ENCODE measurements at regions not wholly inside any gene's neighbourhood (a gene's known extent, or its start where the extent isn't known, plus 50 kb on each side); places are given as distances from the start of the nearest gene placed in this dataset.

DNA sequence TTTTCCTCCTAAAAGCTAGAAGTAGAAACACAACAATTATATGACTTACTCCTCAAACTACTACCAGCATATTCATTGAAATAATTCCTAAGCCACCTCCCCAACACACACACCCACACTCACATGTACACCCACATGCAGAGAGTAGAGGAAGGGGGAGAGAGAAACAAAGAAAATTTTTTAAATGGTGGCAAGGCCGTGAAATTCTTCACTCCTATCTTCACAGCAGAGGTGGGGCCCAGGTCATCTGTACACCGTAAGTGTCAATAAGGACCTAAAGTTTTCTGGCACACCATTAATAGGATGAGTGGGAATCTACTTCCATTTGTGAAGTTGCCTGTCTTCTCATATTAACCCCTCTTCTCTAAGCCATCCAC, 73.9 kb upstream of the EGLN3 start:
- Histone ChIP-seq H3K9me3 (ENCODE audit: insufficient read depth, low read depth) (no peaks in the 10 kb centered on the region), H3K27ac (no peak overlapping the region), H2AFZ (no peak overlapping the region), H3K4me1 (replicated peaks; ENCODE audit: insufficient read depth) (no peaks in the 10 kb centered on the region), H3K9me2 (ENCODE audit: insufficient read depth) (no peaks in the 10 kb centered on the region), H3K4me2 (no peak overlapping the region), H3K36me3 (ENCODE audit: low read depth) (no peaks in the 10 kb centered on the region), H3K27me3 (ENCODE audit: insufficient read depth, low read depth) (no peaks in the 10 kb centered on the region), H3K79me2 (ENCODE audit: low read depth) (no peaks in the 10 kb centered on the region), H4K20me1 (ENCODE audit: insufficient read depth) (no peaks in the 10 kb centered on the region), H3K4me3 (no peak overlapping the region), H3F3A (ENCODE audit: insufficient read depth, low read depth) (no peaks in the 10 kb centered on the region)
- DNase-seq, result no peak
- ChIA-PET POLR2A (ENCODE audit: unreplicated experiment) (no interaction called here), CTCF (no interaction called here)
- no TSS peak for BruUV-seq (replicated peaks)
- TF ChIP-seq EZH2 (IDR thresholded peaks at IDR 0.05; ENCODE audit: low read depth), result no peak
- TF ChIP-seq, protein P1, sequence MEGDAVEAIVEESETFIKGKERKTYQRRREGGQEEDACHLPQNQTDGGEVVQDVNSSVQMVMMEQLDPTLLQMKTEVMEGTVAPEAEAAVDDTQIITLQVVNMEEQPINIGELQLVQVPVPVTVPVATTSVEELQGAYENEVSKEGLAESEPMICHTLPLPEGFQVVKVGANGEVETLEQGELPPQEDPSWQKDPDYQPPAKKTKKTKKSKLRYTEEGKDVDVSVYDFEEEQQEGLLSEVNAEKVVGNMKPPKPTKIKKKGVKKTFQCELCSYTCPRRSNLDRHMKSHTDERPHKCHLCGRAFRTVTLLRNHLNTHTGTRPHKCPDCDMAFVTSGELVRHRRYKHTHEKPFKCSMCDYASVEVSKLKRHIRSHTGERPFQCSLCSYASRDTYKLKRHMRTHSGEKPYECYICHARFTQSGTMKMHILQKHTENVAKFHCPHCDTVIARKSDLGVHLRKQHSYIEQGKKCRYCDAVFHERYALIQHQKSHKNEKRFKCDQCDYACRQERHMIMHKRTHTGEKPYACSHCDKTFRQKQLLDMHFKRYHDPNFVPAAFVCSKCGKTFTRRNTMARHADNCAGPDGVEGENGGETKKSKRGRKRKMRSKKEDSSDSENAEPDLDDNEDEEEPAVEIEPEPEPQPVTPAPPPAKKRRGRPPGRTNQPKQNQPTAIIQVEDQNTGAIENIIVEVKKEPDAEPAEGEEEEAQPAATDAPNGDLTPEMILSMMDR (conservative IDR thresholded peaks at IDR 0.05), result no peak
- intact Hi-C loops (cut with micrococcal nuclease; ENCODE audit: unreplicated experiment), result no loop called here

DNA sequence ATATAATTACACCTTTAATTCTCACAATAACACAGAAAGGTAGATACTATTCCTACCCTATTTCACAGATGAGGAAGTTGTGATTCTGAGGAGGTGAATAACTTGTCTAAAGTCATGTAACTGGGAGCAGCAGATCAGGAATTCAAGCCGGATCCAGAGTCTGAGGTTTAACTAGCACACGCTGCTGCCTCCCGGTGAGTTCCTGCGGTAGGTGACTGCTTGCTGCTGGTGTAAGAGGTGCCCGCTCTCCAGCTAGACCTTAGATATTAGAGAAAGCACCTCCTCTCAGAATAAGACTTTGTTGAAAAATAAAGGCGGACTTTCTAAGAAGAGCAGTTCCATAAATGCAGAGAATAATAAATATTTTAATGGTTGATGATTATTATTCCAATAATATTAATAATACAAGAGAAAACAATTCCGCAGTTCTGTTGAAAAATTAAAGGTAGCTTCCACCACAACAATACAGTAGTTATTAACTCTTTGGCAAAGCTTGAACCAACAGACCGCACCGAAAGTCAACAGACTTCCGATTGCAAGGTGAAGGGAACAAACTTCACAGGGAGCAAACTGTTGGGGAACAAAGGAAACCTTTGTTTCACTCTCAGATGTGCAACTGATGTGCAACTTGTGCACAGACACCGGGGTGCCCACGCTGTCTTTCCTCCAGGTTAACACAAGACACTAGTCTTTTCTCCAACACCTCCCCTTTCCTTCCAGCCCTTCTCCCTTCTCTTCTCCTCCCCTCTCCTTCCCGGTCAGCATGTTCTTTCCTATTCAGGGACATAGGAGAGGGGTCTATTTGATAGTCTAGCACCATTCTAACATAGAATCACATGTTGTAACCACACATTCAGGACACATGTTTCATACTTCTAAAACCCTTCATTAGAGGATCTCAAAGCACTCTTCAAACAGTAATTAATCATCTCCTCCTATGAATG, 73.2 kb upstream of the EGLN3 start:
- ChIA-PET CTCF (no interaction called here), POLR2A (ENCODE audit: unreplicated experiment) (no interaction called here)
- H3F3A ChIP-seq (ENCODE audit: insufficient read depth, low read depth), result no peaks in the 10 kb centered on the region
- H2AFZ ChIP-seq, result no peak overlapping the region
- BruUV-seq (replicated peaks), result no TSS peak
- DNase-seq, result no peak
- intact Hi-C loops (cut with micrococcal nuclease; ENCODE audit: unreplicated experiment), result no loop called here
- no peak overlapping the region for H3K4me3 ChIP-seq
- H3K9me3 ChIP-seq (ENCODE audit: insufficient read depth, low read depth), result no peaks in the 10 kb centered on the region
- no peaks in the 10 kb centered on the region for H3K9me2 ChIP-seq (ENCODE audit: insufficient read depth)
- H4K20me1 ChIP-seq (ENCODE audit: insufficient read depth), result no peaks in the 10 kb centered on the region
- H3K36me3 ChIP-seq (ENCODE audit: low read depth), result no peaks in the 10 kb centered on the region
- no peak overlapping the region for H3K27ac ChIP-seq
- H3K79me2 ChIP-seq (ENCODE audit: low read depth), result no peaks in the 10 kb centered on the region
- no peaks in the 10 kb centered on the region for H3K27me3 ChIP-seq (ENCODE audit: insufficient read depth, low read depth)
- no peak for TF ChIP-seq EZH2 (IDR thresholded peaks at IDR 0.05; ENCODE audit: low read depth)
- TF ChIP-seq, protein P1 (conservative IDR thresholded peaks at IDR 0.05), result no peak
- H3K4me2 ChIP-seq, result no peak overlapping the region
- no peaks in the 10 kb centered on the region for H3K4me1 ChIP-seq (replicated peaks; ENCODE audit: insufficient read depth)

DNA sequence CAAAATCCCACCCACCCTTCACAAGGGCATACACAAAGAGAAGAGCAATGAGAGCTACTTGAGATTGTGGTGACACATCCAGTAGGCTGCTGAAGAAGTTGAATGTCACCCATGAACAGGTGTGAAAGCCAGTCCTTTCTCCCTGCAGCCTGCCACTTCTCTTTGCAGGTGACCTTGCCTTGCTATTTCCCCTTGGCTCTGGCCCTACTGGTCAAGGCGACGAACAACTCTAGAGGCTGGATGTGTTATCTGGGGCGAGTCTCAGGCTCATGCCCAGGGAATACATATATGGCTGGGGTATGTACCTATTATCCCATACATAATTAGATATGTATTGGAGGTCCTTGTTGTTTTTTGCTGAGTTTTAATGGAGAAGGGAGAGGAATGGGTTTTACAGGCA, 70.2 kb upstream of the EGLN3 start:
- no peak overlapping the region for H2AFZ ChIP-seq

More for the DNA sequence above, 70.2 kb upstream of the EGLN3 start:
- Histone ChIP-seq H3K4me1 (replicated peaks; ENCODE audit: insufficient read depth) (no peaks in the 10 kb centered on the region), H3F3A (ENCODE audit: insufficient read depth, low read depth) (no peaks in the 10 kb centered on the region), H3K4me3 (no peak overlapping the region), H3K27ac (no peak overlapping the region), H3K9me2 (ENCODE audit: insufficient read depth) (no peaks in the 10 kb centered on the region), H3K79me2 (ENCODE audit: low read depth) (no peaks in the 10 kb centered on the region), H3K27me3 (ENCODE audit: insufficient read depth, low read depth) (no peaks in the 10 kb centered on the region), H3K36me3 (ENCODE audit: low read depth) (no peaks in the 10 kb centered on the region), H3K4me2 (no peak overlapping the region), H4K20me1 (ENCODE audit: insufficient read depth) (no peaks in the 10 kb centered on the region), H3K9me3 (ENCODE audit: insufficient read depth, low read depth) (no peaks in the 10 kb centered on the region)
- ChIA-PET CTCF (no interaction called here), POLR2A (ENCODE audit: unreplicated experiment) (no interaction called here)
- intact Hi-C loops (cut with micrococcal nuclease; ENCODE audit: unreplicated experiment), result no loop called here
- no peak for DNase-seq
- no TSS peak for BruUV-seq (replicated peaks)
- TF ChIP-seq, protein P1 (conservative IDR thresholded peaks at IDR 0.05), result no peak
- no peak for TF ChIP-seq EZH2 (IDR thresholded peaks at IDR 0.05; ENCODE audit: low read depth)
